NCI-H460 (cell line): ENCODE measurements at regions not wholly inside any gene's neighbourhood (a gene's known extent, or its start where the extent isn't known, plus 50 kb on each side); places are given as distances from the start of the nearest gene placed in this dataset.

Experiments used
- DNase-seq: peaks from one replicate; pipeline ENCODE4 v3.0.0-alpha.2; 2016; ENCODE audit warnings: low read depth; ENCODE audit errors: extremely low read depth

DNA sequence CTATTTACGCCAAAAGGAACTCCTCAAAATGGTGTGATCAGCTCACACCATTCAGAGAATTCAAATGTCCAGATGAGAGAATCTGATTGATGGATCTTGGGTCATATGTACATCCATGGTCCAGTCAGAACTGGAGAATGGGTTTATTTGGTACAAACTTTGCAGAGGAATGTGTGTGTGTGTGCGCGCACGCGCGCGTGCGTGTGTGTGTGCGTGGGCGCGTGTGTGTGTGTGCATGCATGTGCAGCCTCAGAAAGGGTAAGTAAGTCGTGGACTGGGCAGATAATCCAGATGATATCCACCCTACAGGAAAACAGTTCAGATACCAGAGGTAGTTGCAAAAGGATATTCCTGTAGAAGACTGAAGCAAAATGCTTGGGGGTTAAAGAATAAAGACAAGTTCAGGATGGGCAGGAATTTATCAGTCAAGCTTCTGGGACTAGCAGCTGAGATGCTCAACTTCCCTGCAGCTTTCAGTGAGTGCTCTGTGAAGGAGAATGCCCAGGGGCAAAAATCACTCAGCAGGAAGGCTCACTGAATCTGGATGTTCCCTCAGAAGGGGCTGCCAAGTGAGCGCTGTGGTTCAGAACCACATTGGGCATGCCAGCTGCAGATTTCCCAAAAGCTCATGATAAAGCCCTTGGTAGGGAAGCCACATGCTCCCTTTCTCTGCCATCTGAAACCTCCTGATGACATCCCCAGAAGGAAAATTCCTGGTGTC lies 440.5 kb upstream of the SGCD start:
- DNase-seq: no peak

GRCh38 chr5:155895484-155895883 lies 431.5 kb upstream of the SGCD start:
- DNase-seq: no peak

- no peak for DNase-seq
Measured at GRCh38 chr5:155897761-155898160, 429.2 kb upstream of the SGCD start.

DNA sequence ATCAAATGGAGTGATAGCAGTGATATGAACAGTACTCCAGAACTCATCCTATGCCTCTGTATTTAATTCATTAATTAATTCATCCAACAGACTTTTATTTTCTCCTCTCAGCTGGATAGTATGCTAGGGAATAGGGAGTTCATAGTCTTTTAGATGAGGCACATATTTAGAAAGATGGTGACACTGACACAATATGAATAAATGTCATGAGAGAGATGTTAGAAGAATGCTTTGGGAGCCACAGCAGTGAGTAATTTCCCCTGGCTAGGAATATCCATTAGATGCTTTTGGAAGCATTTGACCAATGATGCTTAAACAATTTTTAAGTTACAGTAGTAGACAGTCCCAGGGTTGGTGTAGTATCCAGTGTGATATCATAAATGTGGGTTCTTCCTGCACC lies 428.7 kb upstream of the SGCD start:
- DNase-seq: no peak

DNA sequence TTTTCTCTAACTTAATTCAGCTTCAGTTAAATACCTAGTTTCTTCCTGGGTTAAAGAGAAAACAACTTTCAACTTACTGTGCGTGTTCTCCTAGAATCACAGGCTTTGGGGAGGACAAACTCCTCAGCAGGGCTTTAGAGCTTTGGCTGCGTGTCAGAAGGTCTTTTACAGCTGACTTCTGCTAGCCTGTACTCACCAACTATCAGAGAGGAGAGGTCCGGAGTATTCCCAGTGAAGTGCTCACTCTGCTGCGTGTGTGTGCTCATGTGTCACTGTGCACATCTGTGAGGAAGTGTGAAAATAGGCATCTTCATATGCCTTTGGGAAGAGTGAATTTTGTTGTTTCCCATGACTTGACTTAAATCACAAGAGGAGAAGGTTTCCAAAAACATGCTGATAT lies 423.2 kb upstream of the SGCD start:
- no peak for DNase-seq

DNA sequence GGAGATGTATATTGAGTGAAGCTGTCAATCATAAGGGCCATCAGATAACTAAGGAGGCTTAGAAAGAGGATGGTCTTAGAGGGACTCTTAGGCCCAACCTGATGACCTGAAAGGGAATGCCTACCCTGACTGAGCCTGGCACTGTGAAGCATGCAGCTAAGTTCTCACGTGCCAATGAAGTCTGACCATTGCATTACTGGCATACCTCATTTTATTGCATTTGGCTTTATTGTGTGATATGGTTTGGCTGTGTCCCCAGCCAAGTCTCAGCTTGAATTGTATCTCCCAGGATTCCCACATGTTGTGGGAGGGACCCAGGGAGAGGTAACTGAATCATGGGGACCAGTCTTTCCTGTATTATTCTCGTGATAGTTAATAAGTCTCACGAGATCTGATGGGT lies 421.6 kb upstream of the SGCD start:
- DNase-seq: no peak

GRCh38 chr5:155906046-155906445 lies 420.9 kb upstream of the SGCD start:
- DNase-seq: no peak

DNA sequence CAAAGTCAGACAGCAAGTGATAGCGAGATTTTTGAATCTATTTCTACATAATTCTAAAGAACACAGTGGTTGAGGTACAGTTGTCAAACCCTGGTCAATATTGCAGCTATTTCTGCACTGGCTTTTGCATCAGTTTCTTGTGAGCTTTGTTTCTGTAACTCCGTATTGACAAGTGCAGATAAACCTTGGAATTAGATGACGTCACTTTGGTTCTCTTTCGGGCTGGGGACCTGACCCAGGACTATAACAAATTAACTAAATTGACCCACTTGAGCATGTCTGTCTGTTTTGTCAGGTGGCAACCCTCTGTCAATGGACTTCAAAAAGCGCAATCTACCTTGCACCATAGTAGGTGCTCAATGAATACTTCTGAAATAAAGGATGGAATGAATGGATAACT lies 418.4 kb upstream of the SGCD start:
- DNase-seq: no peak

GRCh38 chr5:155912291-155912690 lies 414.7 kb upstream of the SGCD start:
- DNase-seq: no peak

DNA sequence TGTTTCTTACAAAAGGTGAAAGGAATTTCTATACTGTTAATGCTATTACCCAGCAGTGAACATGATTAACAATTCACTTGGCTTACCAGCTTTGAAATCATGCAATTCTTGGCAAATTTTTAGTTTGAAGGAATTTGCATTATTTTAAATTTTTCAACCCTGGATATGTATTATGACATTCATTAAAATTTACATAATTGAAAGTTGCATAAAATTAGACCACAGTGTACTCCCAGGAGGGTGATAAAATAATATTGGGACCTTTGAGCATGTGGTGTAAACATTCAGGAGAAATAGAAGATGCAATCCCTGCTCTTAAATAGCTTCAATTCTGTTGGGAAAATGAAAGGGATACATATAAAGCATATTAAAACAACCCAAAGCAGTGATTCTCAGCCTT lies 412.2 kb upstream of the SGCD start:
- no peak for DNase-seq

GRCh38 chr5:155915601-155916000 lies 411.4 kb upstream of the SGCD start:
- no peak for DNase-seq

GRCh38 chr5:155919126-155919525 lies 407.8 kb upstream of the SGCD start:
- DNase-seq: no peak

DNA sequence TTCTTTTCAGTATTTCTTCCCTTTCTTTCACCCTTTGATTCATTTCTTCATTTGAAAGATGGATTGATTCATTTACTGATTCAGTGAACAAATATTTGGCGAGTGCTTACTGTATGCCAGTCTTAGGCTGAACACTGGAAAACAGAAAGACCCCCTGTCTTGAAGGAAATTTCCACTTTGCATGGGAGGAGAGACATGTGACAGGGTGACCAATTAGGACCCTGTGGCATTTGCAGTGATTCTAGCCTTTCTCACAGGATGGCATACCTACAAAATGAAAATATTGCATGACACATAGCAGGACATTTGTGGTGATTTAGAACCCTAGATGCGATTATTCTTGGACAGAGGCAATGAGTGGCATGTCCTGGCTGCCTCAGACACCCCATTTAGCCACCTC lies 407.2 kb upstream of the SGCD start:
- no peak for DNase-seq

- no peak for DNase-seq
Measured at GRCh38 chr5:155921621-155922020, 405.3 kb upstream of the SGCD start.

DNA sequence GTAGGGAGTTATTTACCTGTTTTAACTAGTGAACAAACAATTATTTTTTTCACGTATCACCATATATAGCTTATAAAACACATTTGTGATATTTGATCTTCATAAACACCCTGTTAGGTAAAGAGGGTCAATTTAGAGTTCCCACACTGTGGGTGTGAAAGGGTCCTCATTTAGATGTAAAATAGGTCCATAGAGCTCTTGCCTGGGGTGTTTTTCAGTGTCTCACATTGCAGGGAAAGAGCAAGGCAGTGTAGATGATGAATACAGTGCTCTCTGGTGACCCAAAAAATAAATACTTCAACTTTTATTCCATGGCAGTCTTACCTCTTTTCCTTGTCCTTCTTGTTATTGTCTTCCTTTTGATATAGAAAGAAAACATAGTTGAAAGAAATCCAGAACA lies 403.2 kb upstream of the SGCD start:
- no peak for DNase-seq

- DNase-seq: no peak
Measured at GRCh38 chr5:155926031-155926430, 400.9 kb upstream of the SGCD start.

- no peak for DNase-seq
Measured at GRCh38 chr5:155926766-155927165, 400.2 kb upstream of the SGCD start.

DNA sequence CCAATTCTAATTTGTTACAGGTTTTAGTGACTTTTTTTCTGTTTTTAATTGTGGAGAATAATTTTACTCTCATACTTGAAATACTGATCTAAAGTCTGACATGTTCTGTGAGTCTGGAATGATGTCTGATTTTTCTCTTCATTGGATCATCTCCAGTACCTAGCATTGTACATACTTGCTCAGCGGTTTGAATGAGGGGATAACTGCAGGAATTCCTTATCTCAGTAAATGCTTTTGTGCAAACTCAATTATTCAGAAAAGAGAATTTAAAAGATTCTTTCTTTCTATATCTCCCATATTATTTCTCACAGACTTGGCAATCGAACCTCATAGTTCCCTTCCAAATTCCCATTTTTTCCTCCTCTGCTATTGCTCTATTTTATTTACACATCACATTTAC lies 397.9 kb upstream of the SGCD start:
- no peak for DNase-seq

DNA sequence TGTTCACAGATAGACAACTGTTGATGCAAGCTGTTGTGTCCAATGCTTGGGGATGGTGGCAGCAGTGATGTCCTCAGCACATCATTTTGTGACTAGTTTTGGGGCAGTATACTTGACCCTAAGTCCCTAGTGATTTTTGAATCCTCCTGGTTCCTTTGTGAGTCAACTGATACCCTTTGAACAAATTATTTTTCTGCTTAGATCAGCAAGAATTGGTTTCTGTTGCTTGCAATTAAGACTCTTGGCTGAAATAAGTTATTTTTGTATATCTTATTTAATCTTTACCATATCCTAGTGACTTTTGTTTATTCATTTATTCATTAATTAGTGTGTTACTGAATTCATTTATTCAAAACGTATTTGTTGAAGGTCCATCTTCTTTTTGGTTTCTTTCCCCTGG lies 392.0 kb upstream of the SGCD start:
- DNase-seq: no peak

DNA sequence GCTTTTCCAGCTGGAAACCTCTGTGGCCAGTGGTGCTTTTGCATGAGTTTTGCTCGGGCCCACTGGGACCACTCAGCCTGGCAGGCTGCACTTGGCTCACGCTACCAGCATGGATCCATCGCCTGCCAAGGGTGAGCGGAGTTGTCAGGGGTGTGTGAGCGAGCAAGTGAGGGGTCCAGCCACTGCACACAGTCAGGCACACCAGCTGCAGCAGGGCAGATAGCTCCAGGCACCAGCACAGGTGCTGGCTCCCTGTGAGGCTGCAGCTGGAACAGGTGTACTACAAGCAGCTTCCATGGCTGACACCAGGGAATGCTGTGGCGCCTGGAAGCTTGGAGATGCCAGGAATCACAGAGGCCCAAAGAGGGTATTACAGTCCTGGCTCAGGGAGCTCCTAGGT lies 391.2 kb upstream of the SGCD start:
- DNase-seq: no peak

- DNase-seq: no peak
Measured at GRCh38 chr5:155936520-155937406, 390.2 kb upstream of the SGCD start.

DNA sequence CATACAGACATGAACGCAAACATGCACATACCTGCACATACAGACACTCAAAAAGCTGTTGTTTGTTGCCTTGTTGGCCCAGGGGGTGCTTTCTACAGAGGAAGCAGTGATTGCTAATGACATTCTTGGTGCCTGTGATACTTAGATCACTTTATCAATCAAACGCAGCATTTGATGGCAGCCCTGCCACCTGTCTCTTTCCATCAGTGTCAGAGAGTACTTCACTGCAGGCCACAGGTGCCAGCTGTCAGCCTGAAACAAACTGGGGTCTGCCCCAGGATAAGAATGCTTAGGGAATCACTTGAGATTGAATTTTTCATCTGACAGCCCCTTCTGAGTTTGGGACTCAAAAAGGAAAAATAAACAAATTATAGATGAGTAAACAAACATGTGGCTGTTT lies 388.9 kb upstream of the SGCD start:
- DNase-seq: no peak
